ENCODE measurements at regions not wholly inside any gene's neighbourhood (a gene's known extent, or its start where the extent isn't known, plus 50 kb on each side); places are given as distances from the start of the nearest gene placed in this dataset.
A peak's percentile ranks its signal among the peaks of the same experiment; 100 is the strongest.

- TF ChIP-seq CTCF (IDR thresholded peaks at IDR 0.05; ENCODE audit: borderline replicate concordance, control extremely low read depth, extremely low read depth, insufficient read depth, missing control alignments) = no peak
- DNase-seq (ENCODE audit: low spot score) = no peak
- in situ Hi-C loops (cut with MboI; ENCODE audit: low sequenced_read_pairs, unreplicated experiment) = no loop called here
Measured at GRCh38 chr12:124715121-124715990, 147.9 kb upstream of the NCOR2 start.

- peak; percentile 79 for DNase-seq (ENCODE audit: low spot score)
- no peak for TF ChIP-seq CTCF (IDR thresholded peaks at IDR 0.05; ENCODE audit: borderline replicate concordance, control extremely low read depth, extremely low read depth, insufficient read depth, missing control alignments)
- in situ Hi-C loops (cut with MboI; ENCODE audit: low sequenced_read_pairs, unreplicated experiment) = no loop called here
Measured at GRCh38 chr12:124713436-124714082, 146.1 kb upstream of the NCOR2 start.

- DNase-seq (ENCODE audit: low spot score) = peak; percentile 63
- in situ Hi-C loops (cut with MboI; ENCODE audit: low sequenced_read_pairs, unreplicated experiment) = no loop called here
- no peak for TF ChIP-seq CTCF (IDR thresholded peaks at IDR 0.05; ENCODE audit: borderline replicate concordance, control extremely low read depth, extremely low read depth, insufficient read depth, missing control alignments)
Measured at GRCh38 chr12:124713041-124713435, 145.6 kb upstream of the NCOR2 start.

- DNase-seq (ENCODE audit: low spot score) = no peak
- TF ChIP-seq CTCF (IDR thresholded peaks at IDR 0.05; ENCODE audit: borderline replicate concordance, control extremely low read depth, extremely low read depth, insufficient read depth, missing control alignments) = no peak
- in situ Hi-C loops (cut with MboI; ENCODE audit: low sequenced_read_pairs, unreplicated experiment) = no loop called here
Measured at GRCh38 chr12:124711344-124711743, 143.9 kb upstream of the NCOR2 start.

- TF ChIP-seq CTCF (IDR thresholded peaks at IDR 0.05; ENCODE audit: borderline replicate concordance, control extremely low read depth, extremely low read depth, insufficient read depth, missing control alignments) = no peak
- no peak for DNase-seq (ENCODE audit: low spot score)
- in situ Hi-C loops (cut with MboI; ENCODE audit: low sequenced_read_pairs, unreplicated experiment) = no loop called here
Measured at GRCh38 chr12:124709722-124710687, 142.6 kb upstream of the NCOR2 start.

- in situ Hi-C loops (cut with MboI; ENCODE audit: low sequenced_read_pairs, unreplicated experiment) = no loop called here
- TF ChIP-seq CTCF (IDR thresholded peaks at IDR 0.05; ENCODE audit: borderline replicate concordance, control extremely low read depth, extremely low read depth, insufficient read depth, missing control alignments) = no peak
- no peak for DNase-seq (ENCODE audit: low spot score)
Measured at GRCh38 chr12:124707316-124707715, 139.9 kb upstream of the NCOR2 start.
